Esophagus squamous epithelium (tissue), 4 donors: ENCODE measurements at regions not wholly inside any gene's neighbourhood (a gene's known extent, or its start where the extent isn't known, plus 50 kb on each side); places are given as distances from the start of the nearest gene placed in this dataset.

Source experiments
- POLR2A ChIP-seq, 4 donors: fragments of 450-650 bp; IDR thresholded peaks; one replicate each; pipeline ENCODE4 v1.6.1; 2017; ENCODE audit warnings: antibody characterized with exemption in 4 of 4, mild to moderate bottlenecking in 4 of 4, moderate library complexity in 3 of 4
- TF ChIP-seq, protein P1 (sequence below), 6 experiments: fragments of 450-650 bp in 4 of 6; fragments of 200-600 bp in 2 of 6; sonication (generic) in 2 of 6; IDR thresholded peaks; one replicate each; pipeline ENCODE4 v1.5.1; 2016 to 2019; ENCODE audit warnings: antibody characterized with exemption in 6 of 6, mild to moderate bottlenecking in 4 of 6, moderate library complexity in 4 of 6

- TF ChIP-seq, protein P1, sequence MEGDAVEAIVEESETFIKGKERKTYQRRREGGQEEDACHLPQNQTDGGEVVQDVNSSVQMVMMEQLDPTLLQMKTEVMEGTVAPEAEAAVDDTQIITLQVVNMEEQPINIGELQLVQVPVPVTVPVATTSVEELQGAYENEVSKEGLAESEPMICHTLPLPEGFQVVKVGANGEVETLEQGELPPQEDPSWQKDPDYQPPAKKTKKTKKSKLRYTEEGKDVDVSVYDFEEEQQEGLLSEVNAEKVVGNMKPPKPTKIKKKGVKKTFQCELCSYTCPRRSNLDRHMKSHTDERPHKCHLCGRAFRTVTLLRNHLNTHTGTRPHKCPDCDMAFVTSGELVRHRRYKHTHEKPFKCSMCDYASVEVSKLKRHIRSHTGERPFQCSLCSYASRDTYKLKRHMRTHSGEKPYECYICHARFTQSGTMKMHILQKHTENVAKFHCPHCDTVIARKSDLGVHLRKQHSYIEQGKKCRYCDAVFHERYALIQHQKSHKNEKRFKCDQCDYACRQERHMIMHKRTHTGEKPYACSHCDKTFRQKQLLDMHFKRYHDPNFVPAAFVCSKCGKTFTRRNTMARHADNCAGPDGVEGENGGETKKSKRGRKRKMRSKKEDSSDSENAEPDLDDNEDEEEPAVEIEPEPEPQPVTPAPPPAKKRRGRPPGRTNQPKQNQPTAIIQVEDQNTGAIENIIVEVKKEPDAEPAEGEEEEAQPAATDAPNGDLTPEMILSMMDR (IDR thresholded peaks at IDR 0.05), result no peak
- TF ChIP-seq POLR2A (IDR thresholded peaks at IDR 0.05), result no peak
These were observed 214.2 kb downstream of the SOCS6 start for GRCh38 chr18:70503060-70503459.
